GM12878 (cell line): ENCODE measurements at regions not wholly inside any gene's neighbourhood (a gene's known extent, or its start where the extent isn't known, plus 50 kb on each side); places are given as distances from the start of the nearest gene placed in this dataset.

ENCODE experiments used
- ATAC-seq: fragments of 200-7000 bp; cut with Tn5 transposase; 3 replicates; pipeline ENCODE4 v1.9.1; 2020; ENCODE audit warnings: mild to moderate bottlenecking, moderate library complexity
- BruUV-seq: library from RNA; stranded (reverse); fragments of 400-500 nt; replicated peaks from 2 replicates; lab custom pipeline; 2021; lab: Mats Ljungman, UMichigan
- CTCF ChIA-PET: fragments of 300-600 bp; sonication (Branson Sonifier 250); formaldehyde crosslinking; extraction: SDS; loops from one replicate; lab custom pipeline; 2021; ENCODE audit warnings: inconsistent platforms; lab: Yijun Ruan, JAX
- POLR2A ChIA-PET: fragments of 350-600 bp; formaldehyde crosslinking; extraction: SDS; loops from one replicate; lab custom pipeline; 2021; ENCODE audit warnings: inconsistent platforms; lab: Charles Lee
- RAD21 ChIA-PET: fragments of 300-600 bp; sonication (Branson Sonifier 250); formaldehyde crosslinking; loops from one replicate; lab custom pipeline; 2023; ENCODE audit warnings: antibody characterized with exemption; ENCODE audit not compliant: unreplicated experiment; lab: Charles Lee
- SMC1A ChIA-PET: fragments of 300-600 bp; sonication (Branson Sonifier 250); formaldehyde crosslinking; loops from one replicate; lab custom pipeline; 2023; ENCODE audit not compliant: unreplicated experiment, uncharacterized antibody; lab: Charles Lee
- DNase-seq: peaks from one replicate; pipeline ENCODE4 v3.0.0-alpha.2; 2011; ENCODE audit warnings: low read depth, low spot score
- FAIRE-seq: peaks from 3 replicates; lab custom pipeline; 2011; peaks lifted over from hg19 to GRCh38; lab: Jason Lieb, UNC
- H2AFZ ChIP-seq: 2 replicates; pipeline ENCODE4 v1.6.0; 2011; ENCODE audit warnings: low read depth, low read length, control low read depth; ENCODE audit not compliant: control insufficient read depth
- H3K27ac ChIP-seq: 2 replicates; pipeline ENCODE4 v1.5.1; 2011; ENCODE audit warnings: control low read depth; ENCODE audit not compliant: control insufficient read depth, insufficient read depth
- H3K27me3 ChIP-seq, 2 experiments: replicated peaks in 1 of 2; 2 replicates each; pipeline versions ENCODE4 v1.6.0 to v1.6.1; 2011; ENCODE audit warnings: low read length in 1 of 2; ENCODE audit not compliant: control insufficient read depth in 2 of 2, insufficient read depth in 2 of 2
- H3K36me3 ChIP-seq, 2 experiments: 2 replicates each; pipeline ENCODE4 v1.5.1; 2011; ENCODE audit warnings: low read length in 1 of 2; ENCODE audit not compliant: control insufficient read depth in 2 of 2, insufficient read depth in 2 of 2
- H3K4me1 ChIP-seq: 2 replicates; pipeline ENCODE4 v1.6.1; 2011; ENCODE audit warnings: mild to moderate bottlenecking, low read length, moderate library complexity, mixed read lengths; ENCODE audit not compliant: control insufficient read depth, insufficient read depth
- H3K4me2 ChIP-seq: 2 replicates; pipeline ENCODE4 v1.6.0; 2011; ENCODE audit warnings: control low read depth; ENCODE audit not compliant: control insufficient read depth, insufficient read depth
- H3K4me3 ChIP-seq: fragments of 200-600 bp; sonication (generic); 2 replicates; pipeline ENCODE4 v1.5.1; 2016
- H3K79me2 ChIP-seq: 2 replicates; pipeline ENCODE4 v1.6.0; 2011; ENCODE audit warnings: low read length; ENCODE audit not compliant: control insufficient read depth, insufficient read depth
- H3K9ac ChIP-seq: 2 replicates; pipeline ENCODE4 v1.8.0; 2011; ENCODE audit warnings: low read length, control low read depth, mixed read lengths; ENCODE audit not compliant: control insufficient read depth, insufficient read depth
- H3K9me3 ChIP-seq: replicated peaks from 3 replicates; pipeline ENCODE4 v1.5.1; 2011; ENCODE audit warnings: mild to moderate bottlenecking, low read length; ENCODE audit not compliant: control insufficient read depth, insufficient read depth
- H4K20me1 ChIP-seq: 2 replicates; pipeline ENCODE4 v1.6.0; 2011; ENCODE audit not compliant: control insufficient read depth, insufficient read depth
- ATF3 ChIP-seq: IDR thresholded peaks from 2 replicates; pipeline ENCODE4 v1.6.1; 2011; ENCODE audit warnings: low read depth, mild to moderate bottlenecking, low read length, moderate library complexity, borderline replicate concordance; ENCODE audit errors: extremely low read depth
- CEBPZ ChIP-seq: fragments of 150-350 bp; IDR thresholded peaks from 2 replicates; pipeline ENCODE4 v1.6.1; 2016; ENCODE audit warnings: low read depth, low read length
- MAX ChIP-seq: IDR thresholded peaks from 2 replicates; pipeline ENCODE4 v1.6.1; 2012; ENCODE audit warnings: low read depth, low read length, improper control_type of control experiment
- PAX8 ChIP-seq: fragments of 450-650 bp; IDR thresholded peaks from 2 replicates; pipeline ENCODE4 v1.6.1; 2017; ENCODE audit warnings: mild to moderate bottlenecking, moderate library complexity
- PML ChIP-seq: IDR thresholded peaks from 2 replicates; pipeline ENCODE4 v1.6.1; 2012; ENCODE audit warnings: low read length, inconsistent platforms
- POLR2A ChIP-seq: IDR thresholded peaks from 2 replicates; pipeline ENCODE4 v1.6.1; 2011; ENCODE audit warnings: low read depth, mild to moderate bottlenecking, low read length
- POU2F2 ChIP-seq: IDR thresholded peaks from 3 replicates; pipeline ENCODE4 v1.6.1; 2011; ENCODE audit warnings: low read depth, mild to moderate bottlenecking, low read length, borderline replicate concordance
- SREBF2 ChIP-seq: IDR thresholded peaks from 2 replicates; pipeline ENCODE4 v1.6.1; 2012; ENCODE audit warnings: mild to moderate bottlenecking, low read length
- STAT3 ChIP-seq: IDR thresholded peaks from 2 replicates; pipeline ENCODE4 v1.6.1; 2011; ENCODE audit warnings: low read depth, low read length, improper control_type of control experiment
- ZBED1 ChIP-seq: IDR thresholded peaks from 2 replicates; pipeline ENCODE4 v1.6.1; 2016; ENCODE audit warnings: borderline replicate concordance
- ZSCAN29 ChIP-seq: fragments of 450-650 bp; IDR thresholded peaks from 2 replicates; pipeline ENCODE4 v1.6.1; 2017; ENCODE audit warnings: mild to moderate bottlenecking, moderate library complexity
- WGBS: methylation state at CpG from one replicate; pipeline ENCODE4 v1.1.6; 2016; ENCODE audit warnings: low lambda C conversion rate; ENCODE audit not compliant: insufficient replicate concordance, insufficient coverage; ENCODE audit errors: missing lambda C conversion rate; 5-methylcytosine and 5-hydroxymethylcytosine counted together
- in situ Hi-C: fragments of 300-500 bp; cut with MboI; formaldehyde crosslinking; loops from 9 replicates; pipeline ENCODE4 v1.14.3; 2018; ENCODE audit warnings: mixed read lengths
- intact Hi-C: fragments of 100-400 bp; cut with micrococcal nuclease; formaldehyde crosslinking; loops from one replicate; pipeline ENCODE4 v1.14.2; 2022; ENCODE audit not compliant: unreplicated experiment
- TF ChIP-seq, protein P1 (sequence below): fragments of 450-650 bp; IDR thresholded peaks from 2 replicates; pipeline ENCODE4 v1.6.1; 2018; ENCODE audit warnings: borderline replicate concordance, mild to moderate bottlenecking; ENCODE audit not compliant: partially characterized antibody

DNA sequence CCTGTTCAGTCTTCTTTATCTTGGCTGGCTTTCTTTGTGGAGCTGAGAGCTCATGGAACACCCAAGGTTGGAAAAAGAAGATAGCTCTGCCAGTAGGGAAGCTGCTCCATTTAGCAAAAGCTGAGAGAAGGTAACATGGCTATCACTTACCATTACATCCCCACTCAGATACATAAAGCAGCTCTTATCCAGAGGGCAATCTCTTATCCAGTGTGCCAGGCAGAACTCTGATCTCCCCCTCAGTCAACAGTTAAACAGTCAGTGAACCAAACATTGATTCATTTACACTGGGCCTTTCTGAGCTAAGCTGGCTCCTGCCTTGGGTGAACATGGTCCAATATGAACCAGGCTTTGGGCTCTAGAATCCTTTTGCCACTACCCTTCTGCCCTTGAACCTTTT, 624.2 kb downstream of the NTRK3 start:
- no TSS peak for BruUV-seq
- Histone ChIP-seq H4K20me1 (no peaks in the 10 kb centered on the region), H2AFZ (no peak overlapping the region), H3K79me2 (no peaks in the 10 kb centered on the region), H3K4me1 (no peaks in the 10 kb centered on the region), H3K9me3 (no peaks in the 10 kb centered on the region), H3K27me3 (no peaks in the 10 kb centered on the region), H3K9ac (no peak overlapping the region), H3K4me2 (no peak overlapping the region), H3K4me3 (no peak overlapping the region), H3K36me3 (no peaks in the 10 kb centered on the region), H3K27ac (no peak overlapping the region)
- POLR2A ChIA-PET, result interaction anchor here (0.7 kb wide), 1 partner anchor 62 kb away, joined by 3 read pairs; no protein-coding TSS in a partner anchor
- ATAC-seq (no peak), FAIRE-seq (no peak), DNase-seq (no peak)
- RAD21 ChIA-PET, result no interaction called here
- in situ Hi-C loops (no loop called here), intact Hi-C loops (no loop called here)
- no peak for TF ChIP-seq ZSCAN29
- TF ChIP-seq, protein P1, sequence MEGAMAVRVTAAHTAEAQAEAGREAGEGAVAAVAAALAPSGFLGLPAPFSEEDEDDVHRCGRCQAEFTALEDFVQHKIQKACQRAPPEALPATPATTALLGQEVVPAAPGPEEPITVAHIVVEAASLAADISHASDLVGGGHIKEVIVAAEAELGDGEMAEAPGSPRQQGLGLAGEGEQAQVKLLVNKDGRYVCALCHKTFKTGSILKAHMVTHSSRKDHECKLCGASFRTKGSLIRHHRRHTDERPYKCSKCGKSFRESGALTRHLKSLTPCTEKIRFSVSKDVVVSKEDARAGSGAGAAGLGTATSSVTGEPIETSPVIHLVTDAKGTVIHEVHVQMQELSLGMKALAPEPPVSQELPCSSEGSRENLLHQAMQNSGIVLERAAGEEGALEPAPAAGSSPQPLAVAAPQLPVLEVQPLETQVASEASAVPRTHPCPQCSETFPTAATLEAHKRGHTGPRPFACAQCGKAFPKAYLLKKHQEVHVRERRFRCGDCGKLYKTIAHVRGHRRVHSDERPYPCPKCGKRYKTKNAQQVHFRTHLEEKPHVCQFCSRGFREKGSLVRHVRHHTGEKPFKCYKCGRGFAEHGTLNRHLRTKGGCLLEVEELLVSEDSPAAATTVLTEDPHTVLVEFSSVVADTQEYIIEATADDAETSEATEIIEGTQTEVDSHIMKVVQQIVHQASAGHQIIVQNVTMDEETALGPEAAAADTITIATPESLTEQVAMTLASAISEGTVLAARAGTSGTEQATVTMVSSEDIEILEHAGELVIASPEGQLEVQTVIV, result no peak
- no peak for TF ChIP-seq PML
- no peak for TF ChIP-seq SREBF2
- no peak for TF ChIP-seq MAX
- SMC1A ChIA-PET, result no interaction called here
- CTCF ChIA-PET, result interaction anchor here (0.9 kb wide), 1 partner anchor 11 kb away, joined by 3 read pairs; no protein-coding TSS in a partner anchor

GRCh38 chr15:87631775-87632174, 624.8 kb downstream of the NTRK3 start:
- no peaks in the 10 kb centered on the region for H3K4me1 ChIP-seq
- WGBS, result 0% methylated on average over 2 of the region's 2 CpGs
- no peak overlapping the region for H3K27ac ChIP-seq
- no peak for ATAC-seq
- no peak overlapping the region for H3K9ac ChIP-seq
- no peaks in the 10 kb centered on the region for H3K27me3 ChIP-seq
- in situ Hi-C loops, result no loop called here
- no peaks in the 10 kb centered on the region for H4K20me1 ChIP-seq
- H3K4me3 ChIP-seq, result no peak overlapping the region
- H3K9me3 ChIP-seq, result no peaks in the 10 kb centered on the region
- ChIA-PET CTCF (interaction anchor here (0.9 kb wide), 1 partner anchor 12 kb away, joined by 3 read pairs; no protein-coding TSS in a partner anchor), SMC1A (no interaction called here), RAD21 (no interaction called here), POLR2A (no interaction called here)
- no peak overlapping the region for H2AFZ ChIP-seq
- no peak for DNase-seq
- BruUV-seq, result no TSS peak
- no peaks in the 10 kb centered on the region for H3K79me2 ChIP-seq
- H3K36me3 ChIP-seq, result no peaks in the 10 kb centered on the region
- intact Hi-C loops, result no loop called here
- FAIRE-seq, result no peak
- no peak overlapping the region for H3K4me2 ChIP-seq
- TF ChIP-seq ATF3 (no peak), POU2F2 (no peak), CEBPZ (no peak), PAX8 (no peak), ZBED1 (no peak), ZSCAN29 (no peak), STAT3 (no peak), POLR2A (no peak)
